ENCODE measurements at regions not wholly inside any gene's neighbourhood (a gene's known extent, or its start where the extent isn't known, plus 50 kb on each side); places are given as distances from the start of the nearest gene placed in this dataset.

DNA sequence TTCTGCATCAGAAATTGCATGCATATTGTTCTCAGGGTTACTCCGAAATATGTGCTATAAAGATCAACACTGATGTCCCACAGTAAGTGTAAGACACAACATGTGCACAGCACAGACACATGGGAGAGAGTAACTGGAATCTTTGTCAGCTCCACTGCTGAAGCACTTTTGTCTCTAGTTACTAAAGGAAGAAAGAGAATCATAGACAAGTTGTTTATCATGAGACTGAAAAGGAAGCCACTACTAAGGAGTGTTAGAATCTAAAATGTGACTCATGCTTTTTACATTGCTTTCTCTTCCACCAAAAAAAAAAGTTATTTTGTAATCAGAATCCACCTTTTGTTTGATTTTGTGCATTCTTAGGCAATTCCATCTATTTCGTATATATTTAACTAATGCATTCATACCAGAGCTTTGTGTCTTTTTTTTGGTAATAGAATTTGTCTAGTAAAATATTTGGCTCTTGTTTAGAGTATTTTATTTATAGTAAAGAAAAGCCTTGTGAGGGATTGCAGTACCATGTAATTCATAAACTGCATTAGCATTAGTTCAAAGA lies 502.4 kb downstream of the FBXO15 start:
- H4K20me1 ChIP-seq (ENCODE audit: insufficient read depth, low read length, poor library complexity, severe bottlenecking): no peaks in the 10 kb centered on the region

DNA sequence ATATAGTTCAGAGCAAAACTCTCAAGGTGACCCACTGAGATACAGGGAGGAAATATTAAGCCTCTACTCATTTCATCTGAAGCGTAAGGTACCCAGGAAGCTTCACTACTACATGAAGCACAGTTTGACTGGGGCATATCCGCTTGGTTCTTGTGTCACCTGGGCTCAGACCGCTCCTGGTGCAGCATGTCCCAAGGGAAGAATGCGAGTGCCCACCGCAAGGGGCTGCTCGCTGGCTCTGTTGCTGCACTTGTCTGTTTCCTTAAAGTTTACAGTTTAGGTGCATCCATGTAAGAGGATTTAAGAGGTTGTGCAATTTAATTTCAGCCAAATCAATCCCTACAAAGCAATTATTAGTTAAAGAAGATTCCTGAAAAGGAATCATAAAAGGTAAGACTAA lies 507.8 kb downstream of the FBXO15 start:
- Histone ChIP-seq H3K27me3 (ENCODE audit: insufficient read depth, low read length, poor library complexity, severe bottlenecking) (no peaks in the 10 kb centered on the region), H3K4me1 (ENCODE audit: insufficient read depth, low read length, poor library complexity, severe bottlenecking) (peaks cover 8% of the 10 kb centered on the region), H4K20me1 (ENCODE audit: insufficient read depth, low read length, poor library complexity, severe bottlenecking) (no peaks in the 10 kb centered on the region), H2AFZ (ENCODE audit: low read length) (no peak overlapping the region), H3K9ac (ENCODE audit: low read depth, low read length, poor library complexity, severe bottlenecking) (no peak overlapping the region), H3K4me2 (ENCODE audit: low read depth, low read length, poor library complexity, severe bottlenecking) (no peak overlapping the region), H3K36me3 (ENCODE audit: insufficient read depth, low read length) (no peaks in the 10 kb centered on the region), H3K4me3 (ENCODE audit: low read length, poor library complexity, severe bottlenecking) (no peak overlapping the region), H3K9me3 (ENCODE audit: insufficient read depth, low read depth, low read length) (no peaks in the 10 kb centered on the region), H3K9me2 (replicated peaks; ENCODE audit: low read depth, low read length) (no peaks in the 10 kb centered on the region), H3K79me2 (ENCODE audit: insufficient read depth, low read length) (no peaks in the 10 kb centered on the region), H3F3A (ENCODE audit: low read depth) (no peaks in the 10 kb centered on the region)
- TF ChIP-seq, protein P1, sequence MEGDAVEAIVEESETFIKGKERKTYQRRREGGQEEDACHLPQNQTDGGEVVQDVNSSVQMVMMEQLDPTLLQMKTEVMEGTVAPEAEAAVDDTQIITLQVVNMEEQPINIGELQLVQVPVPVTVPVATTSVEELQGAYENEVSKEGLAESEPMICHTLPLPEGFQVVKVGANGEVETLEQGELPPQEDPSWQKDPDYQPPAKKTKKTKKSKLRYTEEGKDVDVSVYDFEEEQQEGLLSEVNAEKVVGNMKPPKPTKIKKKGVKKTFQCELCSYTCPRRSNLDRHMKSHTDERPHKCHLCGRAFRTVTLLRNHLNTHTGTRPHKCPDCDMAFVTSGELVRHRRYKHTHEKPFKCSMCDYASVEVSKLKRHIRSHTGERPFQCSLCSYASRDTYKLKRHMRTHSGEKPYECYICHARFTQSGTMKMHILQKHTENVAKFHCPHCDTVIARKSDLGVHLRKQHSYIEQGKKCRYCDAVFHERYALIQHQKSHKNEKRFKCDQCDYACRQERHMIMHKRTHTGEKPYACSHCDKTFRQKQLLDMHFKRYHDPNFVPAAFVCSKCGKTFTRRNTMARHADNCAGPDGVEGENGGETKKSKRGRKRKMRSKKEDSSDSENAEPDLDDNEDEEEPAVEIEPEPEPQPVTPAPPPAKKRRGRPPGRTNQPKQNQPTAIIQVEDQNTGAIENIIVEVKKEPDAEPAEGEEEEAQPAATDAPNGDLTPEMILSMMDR (conservative IDR thresholded peaks at IDR 0.05; ENCODE audit: low read length): no peak
- TF ChIP-seq EZH2phosphoT487 (IDR thresholded peaks at IDR 0.05; ENCODE audit: borderline replicate concordance): no peak

More for the DNA sequence above, 502.4 kb downstream of the FBXO15 start:
- Histone ChIP-seq H3K4me3 (ENCODE audit: low read length, poor library complexity, severe bottlenecking) (no peak overlapping the region), H3K9me2 (replicated peaks; ENCODE audit: low read depth, low read length) (no peaks in the 10 kb centered on the region), H3K9me3 (ENCODE audit: insufficient read depth, low read depth, low read length) (no peaks in the 10 kb centered on the region), H3K4me2 (ENCODE audit: low read depth, low read length, poor library complexity, severe bottlenecking) (no peak overlapping the region), H2AFZ (ENCODE audit: low read length) (peak overlapping the region; percentile 35; the same call in 1 of the 2 replicates), H3K4me1 (ENCODE audit: insufficient read depth, low read length, poor library complexity, severe bottlenecking) (peaks cover 13% of the 10 kb centered on the region), H3F3A (ENCODE audit: low read depth) (no peaks in the 10 kb centered on the region), H3K9ac (ENCODE audit: low read depth, low read length, poor library complexity, severe bottlenecking) (no peak overlapping the region), H3K36me3 (ENCODE audit: insufficient read depth, low read length) (no peaks in the 10 kb centered on the region), H3K79me2 (ENCODE audit: insufficient read depth, low read length) (no peaks in the 10 kb centered on the region), H3K27me3 (ENCODE audit: insufficient read depth, low read length, poor library complexity, severe bottlenecking) (no peaks in the 10 kb centered on the region)
- TF ChIP-seq, protein P1 (conservative IDR thresholded peaks at IDR 0.05; ENCODE audit: low read length): no peak
- TF ChIP-seq EZH2phosphoT487 (IDR thresholded peaks at IDR 0.05; ENCODE audit: borderline replicate concordance): no peak

DNA sequence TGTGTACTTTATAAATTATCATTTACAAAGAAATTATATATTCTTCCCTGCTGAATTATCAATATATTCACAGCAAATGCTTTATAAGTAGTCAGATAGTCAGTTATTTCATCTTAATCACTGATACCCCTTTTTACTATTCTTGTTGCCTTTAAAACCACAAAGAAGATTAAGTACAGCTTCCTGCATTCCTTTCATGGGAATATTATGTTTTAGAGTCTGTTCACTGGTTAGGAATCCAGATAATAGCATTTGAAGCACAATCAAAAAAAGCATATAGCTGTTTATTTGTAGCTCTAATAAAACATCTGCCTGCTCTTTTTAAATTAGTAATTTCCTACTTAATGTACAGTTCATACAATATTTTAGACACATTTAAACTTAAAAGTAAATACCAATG lies 508.9 kb downstream of the FBXO15 start:
- TF ChIP-seq EZH2phosphoT487 (IDR thresholded peaks at IDR 0.05; ENCODE audit: borderline replicate concordance): no peak
- TF ChIP-seq, protein P1 (conservative IDR thresholded peaks at IDR 0.05; ENCODE audit: low read length): no peak
- no peak overlapping the region for H3K4me2 ChIP-seq (ENCODE audit: low read depth, low read length, poor library complexity, severe bottlenecking)
- H3K36me3 ChIP-seq (ENCODE audit: insufficient read depth, low read length): no peaks in the 10 kb centered on the region
- H3K9ac ChIP-seq (ENCODE audit: low read depth, low read length, poor library complexity, severe bottlenecking): no peak overlapping the region
- no peaks in the 10 kb centered on the region for H3K27me3 ChIP-seq (ENCODE audit: insufficient read depth, low read length, poor library complexity, severe bottlenecking)
- no peaks in the 10 kb centered on the region for H3K79me2 ChIP-seq (ENCODE audit: insufficient read depth, low read length)
- no peak overlapping the region for H3K4me3 ChIP-seq (ENCODE audit: low read length, poor library complexity, severe bottlenecking)
- H2AFZ ChIP-seq (ENCODE audit: low read length): no peak overlapping the region
- peaks cover 6% of the 10 kb centered on the region for H3K4me1 ChIP-seq (ENCODE audit: insufficient read depth, low read length, poor library complexity, severe bottlenecking)
- no peaks in the 10 kb centered on the region for H3F3A ChIP-seq (ENCODE audit: low read depth)
- H4K20me1 ChIP-seq (ENCODE audit: insufficient read depth, low read length, poor library complexity, severe bottlenecking): no peaks in the 10 kb centered on the region
- no peaks in the 10 kb centered on the region for H3K9me3 ChIP-seq (ENCODE audit: insufficient read depth, low read depth, low read length)
- no peaks in the 10 kb centered on the region for H3K9me2 ChIP-seq (replicated peaks; ENCODE audit: low read depth, low read length)

All from Loucy (cell line).